GM19455 (cell line): ENCODE measurements at regions not wholly inside any gene's neighbourhood (a gene's known extent, or its start where the extent isn't known, plus 50 kb on each side); places are given as distances from the start of the nearest gene placed in this dataset.

Experiments
- ATAC-seq: cut with Tn5 transposase; IDR thresholded peaks from one replicate; pipeline ENCODE4 v1.9.1; 2021; ENCODE audit not compliant: unreplicated experiment

DNA sequence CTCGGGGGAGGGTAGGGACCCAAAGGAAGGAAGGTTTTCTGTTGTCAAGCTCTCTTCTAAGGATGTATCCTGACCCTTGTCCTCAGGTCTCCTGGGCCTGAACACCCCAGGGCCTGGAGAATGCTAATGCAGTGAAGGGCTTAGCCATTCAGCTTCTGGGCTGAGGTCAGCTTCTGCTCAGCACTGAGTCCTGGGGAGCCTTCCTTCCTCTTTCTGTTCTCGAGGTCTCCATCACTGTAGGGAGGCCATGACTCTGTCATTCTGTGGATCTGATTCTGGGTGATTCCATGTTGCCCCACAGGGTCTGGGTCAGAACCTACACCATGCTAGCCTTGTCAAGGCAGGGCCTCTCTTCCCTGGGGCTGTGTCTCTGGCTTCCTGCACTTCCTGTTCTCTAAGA, 712.7 kb downstream of the DHX35 start:
- no peak for ATAC-seq

DNA sequence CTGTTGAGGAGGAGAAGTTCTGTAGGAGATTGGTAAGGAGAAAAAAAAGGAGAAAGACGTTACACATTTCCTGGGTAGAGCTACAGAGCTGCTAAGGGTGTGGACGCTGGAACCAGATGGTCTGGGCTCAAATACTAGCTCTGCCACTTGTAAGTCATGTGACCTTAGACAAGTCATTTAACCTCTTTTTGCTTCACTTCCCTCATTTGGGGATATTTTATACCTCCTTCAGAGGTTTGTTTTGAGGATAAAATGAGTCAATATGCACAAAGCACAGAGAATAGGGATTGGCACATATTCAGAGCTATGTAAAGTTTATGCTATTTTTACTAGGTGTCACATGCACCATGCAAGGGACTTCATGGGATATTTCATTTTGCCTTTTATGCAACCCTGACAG, 708.8 kb downstream of the DHX35 start:
- ATAC-seq: no peak

DNA sequence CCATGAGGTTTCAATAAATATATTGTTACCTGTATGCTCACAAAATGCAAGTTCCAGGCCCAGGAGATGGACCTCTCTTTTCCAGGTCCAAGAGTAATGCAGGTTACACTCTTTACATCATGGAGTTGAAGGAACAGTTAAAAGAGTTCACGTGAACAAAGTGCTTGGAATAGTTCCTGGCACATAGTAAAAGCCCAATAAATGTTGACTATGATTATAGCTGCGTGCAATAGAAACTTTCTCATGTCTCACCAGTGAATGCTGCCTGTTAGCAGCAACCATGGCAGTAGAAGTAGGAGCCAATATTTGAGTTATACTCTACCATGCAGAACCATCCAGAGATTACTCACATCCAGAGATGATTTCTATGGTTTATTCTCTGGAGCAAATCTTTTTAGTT, 707.5 kb downstream of the DHX35 start:
- no peak for ATAC-seq

DNA sequence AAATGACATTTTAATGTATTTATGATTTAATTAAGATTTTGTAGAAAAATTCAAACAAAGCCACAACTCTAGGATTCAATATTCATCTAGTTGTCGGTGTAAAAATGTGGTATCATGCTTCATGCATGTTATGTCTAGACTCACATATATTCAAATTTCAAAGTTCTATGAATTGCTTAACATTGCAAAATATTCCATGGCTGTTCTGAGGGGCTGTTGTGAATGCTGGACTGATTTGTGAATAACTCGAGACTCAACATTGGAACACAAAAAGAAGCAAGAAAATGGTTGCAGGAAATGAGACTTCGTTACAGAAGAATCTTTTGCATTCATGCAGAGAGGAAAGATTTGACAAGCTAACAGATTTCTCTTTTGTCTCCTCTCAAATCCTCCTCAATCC, 705.9 kb downstream of the DHX35 start:
- ATAC-seq: no peak

DNA sequence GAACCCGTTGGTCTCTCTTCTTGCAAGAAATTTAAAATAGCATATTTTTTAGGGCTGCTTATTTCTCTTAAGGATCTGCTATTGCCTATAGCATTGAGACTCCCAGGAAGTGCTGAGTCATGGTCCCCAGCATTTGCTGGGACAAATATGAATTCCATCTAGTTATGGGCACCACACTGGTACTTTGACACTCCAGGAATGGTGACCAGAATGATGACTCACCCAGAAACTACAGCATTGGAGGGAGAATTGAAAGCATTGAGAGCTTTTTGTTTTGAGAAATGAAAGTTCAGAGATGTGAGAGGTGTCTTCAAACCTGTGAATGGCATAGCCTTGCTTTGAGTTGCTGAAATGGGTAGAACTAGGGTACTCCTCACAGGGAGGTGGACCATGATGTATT, 699.7 kb downstream of the DHX35 start:
- ATAC-seq: no peak

DNA sequence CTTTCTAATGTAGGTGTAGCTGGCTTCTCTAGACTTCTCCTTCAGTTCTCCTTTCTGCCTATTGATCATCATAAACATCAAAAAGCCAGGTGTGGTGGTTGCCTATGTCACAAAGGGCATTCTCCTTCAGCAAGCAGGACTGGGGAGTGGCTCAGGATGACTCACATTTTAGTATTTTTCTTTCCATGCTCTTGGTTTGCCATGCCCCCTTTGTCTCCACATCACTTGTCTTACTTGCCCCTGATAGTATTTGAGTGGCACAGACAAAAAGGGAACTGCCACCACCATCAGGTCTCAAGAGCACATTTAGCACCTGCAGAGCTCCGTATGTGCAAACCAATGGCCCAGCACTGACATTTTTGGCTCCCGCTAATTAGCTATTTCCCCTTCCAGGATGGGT, 698.8 kb downstream of the DHX35 start:
- ATAC-seq: no peak

DNA sequence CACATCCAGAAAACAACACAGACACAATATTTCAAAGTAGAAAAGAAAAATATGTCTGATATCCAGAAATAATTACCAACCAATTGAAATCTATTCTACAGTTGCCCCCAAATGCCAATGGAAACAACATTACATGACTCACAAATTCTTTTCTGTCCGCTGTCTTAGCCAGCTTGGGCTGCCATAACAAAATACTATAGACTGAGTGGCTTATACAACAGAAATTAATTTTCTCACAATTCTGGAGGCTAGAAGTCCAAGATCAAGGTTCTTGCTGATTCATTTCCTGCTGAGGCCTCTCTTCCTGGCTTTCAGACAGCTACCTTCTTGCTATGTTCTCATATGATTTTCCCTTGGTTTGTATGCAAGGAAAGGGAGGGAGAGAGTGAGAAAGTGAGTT, 698.1 kb downstream of the DHX35 start:
- ATAC-seq: no peak

DNA sequence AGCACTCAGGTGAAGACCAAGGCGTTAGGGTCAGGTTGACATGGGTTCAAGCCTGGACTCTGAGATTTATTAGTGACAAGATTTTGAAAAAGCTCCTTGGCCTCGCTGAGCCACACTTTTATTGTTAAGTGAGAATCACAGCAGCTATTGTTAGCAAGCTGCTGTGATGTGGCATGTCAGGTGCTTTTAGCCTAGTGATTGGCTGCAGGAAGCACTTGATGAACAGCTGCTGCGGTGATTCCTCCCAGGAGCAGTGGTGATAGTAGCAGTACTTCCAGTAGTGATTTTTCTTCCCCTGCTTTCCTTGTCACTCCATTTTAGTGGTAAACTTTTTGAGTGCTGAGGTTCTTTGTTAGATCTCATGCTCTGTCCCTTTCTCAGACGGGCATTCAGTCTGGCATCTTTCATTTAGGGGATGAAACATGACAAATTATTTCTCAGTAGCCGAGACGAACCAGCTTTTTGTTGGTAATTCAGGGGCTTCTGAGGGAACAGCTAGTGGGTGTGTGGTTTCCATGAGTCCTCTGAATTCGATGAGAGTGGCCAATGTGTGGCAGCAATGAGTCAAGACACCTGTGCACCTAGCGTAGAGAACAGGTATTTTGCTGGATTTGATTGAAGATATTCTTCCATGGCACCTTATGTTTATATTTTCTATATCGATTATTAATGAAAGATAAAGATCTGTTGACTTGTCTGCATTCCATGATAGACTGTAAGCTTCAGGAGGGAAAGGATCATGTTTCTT, 696.7 kb downstream of the DHX35 start:
- no peak for ATAC-seq

DNA sequence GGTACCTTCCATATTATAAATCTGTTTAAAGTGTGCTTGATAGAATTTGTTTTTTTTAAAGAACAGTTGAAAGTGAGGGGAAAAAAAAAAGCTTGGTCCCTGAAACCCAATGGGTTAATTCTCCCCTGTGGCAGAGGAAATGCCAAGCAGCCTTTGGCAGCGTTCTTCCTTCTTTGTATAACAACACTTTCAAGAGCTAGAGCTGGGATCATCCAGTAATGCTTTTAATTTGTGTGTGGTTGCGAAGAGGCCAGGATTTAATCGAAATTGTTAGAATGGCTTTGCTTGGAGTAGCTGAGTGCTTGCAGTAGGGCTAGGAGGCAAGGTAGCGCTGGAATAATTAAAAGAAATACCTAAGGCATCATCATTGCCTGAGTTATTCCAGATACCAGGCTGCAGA, 692.0 kb downstream of the DHX35 start:
- ATAC-seq: no peak

DNA sequence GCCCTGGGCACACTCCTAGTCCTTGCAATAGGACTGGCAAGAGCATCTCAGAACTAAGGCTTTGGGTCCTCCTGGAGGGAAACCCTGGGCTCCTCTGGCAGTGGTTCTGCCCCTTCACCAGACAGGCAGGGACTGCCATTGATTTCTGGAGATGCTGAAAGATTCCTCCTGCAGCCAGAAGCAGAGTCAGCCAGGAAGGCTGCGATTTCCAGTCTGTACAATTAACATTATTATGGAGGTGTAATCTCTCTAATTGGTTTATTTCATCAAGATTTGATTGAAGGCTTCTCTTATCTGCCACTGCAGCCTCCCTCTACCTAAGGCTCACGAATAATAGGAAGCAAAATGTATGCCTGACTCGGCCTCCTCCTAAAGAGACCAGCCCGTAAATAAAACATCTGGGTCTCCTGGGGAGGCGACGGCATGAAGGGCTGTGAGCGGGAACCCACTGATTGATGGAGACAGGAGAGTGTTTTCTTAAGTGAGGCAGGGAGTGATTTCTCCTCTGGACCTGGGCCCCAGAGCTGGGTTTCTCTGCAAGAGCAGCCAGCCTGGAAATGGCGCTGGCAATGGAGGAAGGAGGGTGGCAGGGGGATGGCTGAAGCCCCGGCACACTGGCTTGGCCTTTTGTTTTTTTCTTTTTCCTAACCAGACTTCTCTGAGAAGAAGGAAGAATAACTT, 689.6 kb downstream of the DHX35 start:
- ATAC-seq: no peak

DNA sequence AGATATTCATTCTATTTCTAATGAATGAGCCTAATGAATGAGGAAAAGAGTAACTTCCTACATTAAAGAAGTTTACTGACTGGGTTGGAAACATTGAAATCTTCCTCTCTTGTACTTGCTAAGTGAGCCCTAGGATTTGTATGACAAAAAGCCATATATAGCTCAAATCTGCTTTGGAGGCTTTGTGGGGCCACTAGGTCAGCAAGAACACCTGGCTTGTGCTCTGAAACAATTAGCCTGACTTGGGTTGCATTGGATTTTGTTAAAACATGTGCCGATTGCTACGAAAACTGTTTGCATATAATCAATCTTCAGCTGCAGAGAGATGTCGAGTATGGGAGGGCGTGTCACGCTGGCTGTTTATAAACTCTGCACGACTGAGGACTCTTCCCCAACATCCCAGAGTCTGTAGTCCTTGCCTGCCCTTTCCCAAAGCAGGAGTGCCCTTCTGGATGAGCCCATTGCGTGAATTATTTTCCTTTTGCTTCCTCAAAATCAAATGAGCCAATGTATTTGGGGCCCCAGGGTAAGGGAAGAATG, 684.8 kb downstream of the DHX35 start:
- ATAC-seq: no peak

DNA sequence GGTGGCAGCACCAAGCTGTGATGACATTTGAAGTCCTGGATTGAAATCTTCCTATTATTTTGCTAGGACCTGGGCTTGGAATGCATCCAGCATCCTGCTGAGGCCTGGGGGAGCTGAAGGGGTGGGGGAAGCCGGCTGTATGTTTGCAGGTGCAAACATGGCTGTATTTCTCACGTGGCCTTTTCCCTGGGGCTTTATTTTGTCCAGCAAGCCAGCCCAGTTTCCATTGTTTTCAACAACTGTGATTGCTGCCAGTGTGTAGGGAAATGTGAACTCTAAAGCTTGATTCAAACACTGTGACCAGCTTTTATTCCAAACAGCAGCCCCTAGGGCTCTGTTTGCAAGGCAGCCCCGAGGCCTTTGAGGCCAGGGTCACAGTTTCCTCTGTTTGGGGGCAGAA, 683.0 kb downstream of the DHX35 start:
- no peak for ATAC-seq

DNA sequence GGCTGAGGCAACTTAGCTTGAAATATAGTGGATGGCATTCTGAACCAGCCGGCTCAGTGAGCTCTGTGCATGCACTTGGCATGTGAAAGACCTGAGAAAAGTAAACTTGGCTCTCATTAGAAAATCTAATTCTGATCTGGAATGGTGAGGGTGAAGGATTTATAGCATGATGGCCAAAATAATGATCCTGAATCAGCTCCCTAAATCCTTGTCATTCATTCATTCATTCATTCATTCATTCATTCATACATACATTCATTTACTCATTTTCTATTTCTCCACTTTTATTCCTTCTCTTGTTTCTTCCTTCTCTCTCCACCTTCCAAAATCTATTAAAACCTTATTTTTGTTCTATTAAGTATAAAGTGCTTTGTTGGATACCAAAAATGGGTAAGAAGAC, 681.1 kb downstream of the DHX35 start:
- ATAC-seq: no peak

DNA sequence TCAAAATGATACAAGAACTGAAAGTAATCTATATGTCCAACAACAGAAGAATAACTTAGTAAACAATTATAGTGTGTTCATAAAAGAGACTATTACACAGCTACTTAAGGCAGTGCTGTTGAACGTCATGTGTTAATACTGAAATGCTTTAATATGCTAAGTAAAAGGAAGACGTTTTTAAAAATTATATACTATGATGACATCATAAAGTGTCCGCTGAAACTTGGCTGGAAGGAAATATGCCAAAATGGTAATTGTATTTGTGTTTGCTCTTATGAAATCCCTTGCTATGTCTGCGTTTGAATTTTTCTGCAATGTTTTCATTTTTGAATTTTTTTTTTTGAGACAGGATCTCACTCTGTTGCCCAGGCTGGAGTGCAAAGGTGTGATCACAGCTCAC, 679.3 kb downstream of the DHX35 start:
- no peak for ATAC-seq

DNA sequence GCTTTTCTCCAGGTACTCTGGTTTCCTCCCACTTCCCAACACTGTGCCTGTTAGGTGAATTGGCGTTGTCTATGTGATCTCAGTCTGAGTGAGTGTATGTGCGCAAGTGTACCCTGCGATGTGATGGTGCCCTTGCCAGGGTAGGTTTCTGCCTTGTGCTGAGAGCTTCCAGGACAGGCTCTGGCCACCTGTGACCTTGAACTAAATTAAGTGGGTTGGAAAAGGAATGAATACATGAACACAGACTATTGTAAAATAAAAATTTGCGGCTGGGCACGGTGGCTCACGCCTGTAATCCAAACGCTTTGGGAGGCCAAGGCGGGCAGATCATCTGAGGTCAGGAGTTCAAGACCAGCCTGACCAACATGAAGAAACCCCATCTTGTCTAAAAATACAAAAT, 678.0 kb downstream of the DHX35 start:
- no peak for ATAC-seq

DNA sequence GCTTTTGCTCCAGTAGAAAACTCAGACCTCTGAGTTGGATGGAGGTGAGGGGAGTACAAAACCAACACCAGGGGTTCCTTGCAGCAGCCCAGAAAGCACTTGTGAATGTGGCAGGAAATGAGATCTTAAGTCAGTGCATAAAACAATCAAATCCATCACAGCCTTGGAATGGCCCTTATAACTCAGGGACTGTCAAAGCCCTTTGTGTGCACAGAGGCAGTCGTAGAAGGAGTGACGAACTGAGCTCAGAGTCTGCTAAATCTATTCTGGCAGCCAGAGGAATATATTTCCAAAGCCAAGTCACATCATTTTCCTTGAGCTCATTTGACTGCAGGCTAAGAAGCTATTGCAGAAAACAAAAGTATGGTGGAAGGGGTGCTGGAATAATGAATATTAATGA, 676.6 kb downstream of the DHX35 start:
- no peak for ATAC-seq

DNA sequence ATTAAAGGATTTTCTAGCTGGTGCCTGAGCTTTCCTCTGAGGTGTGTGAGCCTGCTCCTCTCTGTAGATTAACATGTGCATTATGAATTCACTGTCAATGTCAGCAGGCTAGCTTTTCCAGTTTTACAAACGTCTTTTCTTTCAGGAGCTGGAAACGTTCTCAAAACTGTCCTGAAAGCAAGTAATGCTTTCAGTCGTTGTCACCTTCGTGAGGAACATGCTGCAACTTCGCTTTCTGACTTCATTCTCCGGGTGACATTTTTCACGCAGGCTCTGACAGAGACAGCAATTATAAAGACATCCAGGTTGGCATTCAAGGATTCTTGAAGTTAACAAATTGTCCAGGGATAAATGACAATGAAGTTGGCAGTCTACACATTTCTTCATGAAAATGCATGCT, 671.5 kb downstream of the DHX35 start:
- no peak for ATAC-seq

DNA sequence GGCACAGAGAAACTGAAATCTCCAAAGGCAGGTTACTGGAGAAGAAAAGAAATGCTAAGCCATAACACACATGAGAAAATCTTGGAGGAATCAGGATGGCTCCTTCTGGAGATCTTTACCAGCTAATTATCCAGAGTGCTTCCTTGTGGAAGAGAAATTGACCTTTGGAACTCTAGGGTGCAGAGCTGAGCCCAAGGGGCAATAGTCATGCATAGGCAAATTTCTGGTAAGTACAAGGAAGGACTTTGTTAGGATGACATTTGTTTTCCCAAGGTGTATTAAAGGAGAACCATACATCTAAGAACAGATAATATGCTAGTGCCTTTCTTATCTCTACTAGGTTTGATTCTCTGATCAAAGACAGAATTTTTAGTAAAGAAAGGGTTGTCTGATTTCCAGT, 670.6 kb downstream of the DHX35 start:
- no peak for ATAC-seq

DNA sequence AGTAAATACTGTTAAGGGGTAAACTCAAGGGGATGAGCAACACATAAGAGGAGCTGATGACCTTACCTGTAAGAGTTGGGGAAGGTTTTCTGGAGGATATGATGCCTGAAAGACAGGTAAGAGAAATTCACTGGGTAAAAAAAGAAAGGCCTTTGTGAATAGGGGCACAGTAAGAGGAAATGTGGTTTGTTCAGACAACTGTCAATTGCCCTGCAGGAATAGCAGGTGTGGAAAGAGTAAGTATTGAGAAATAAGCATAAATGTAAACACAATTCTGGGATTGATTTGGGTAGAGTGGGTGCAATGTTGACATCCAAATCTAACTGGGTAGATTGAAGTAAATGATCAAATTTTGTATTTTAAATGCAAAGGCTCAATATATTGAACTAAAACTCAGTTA, 670.0 kb downstream of the DHX35 start:
- ATAC-seq: no peak

DNA sequence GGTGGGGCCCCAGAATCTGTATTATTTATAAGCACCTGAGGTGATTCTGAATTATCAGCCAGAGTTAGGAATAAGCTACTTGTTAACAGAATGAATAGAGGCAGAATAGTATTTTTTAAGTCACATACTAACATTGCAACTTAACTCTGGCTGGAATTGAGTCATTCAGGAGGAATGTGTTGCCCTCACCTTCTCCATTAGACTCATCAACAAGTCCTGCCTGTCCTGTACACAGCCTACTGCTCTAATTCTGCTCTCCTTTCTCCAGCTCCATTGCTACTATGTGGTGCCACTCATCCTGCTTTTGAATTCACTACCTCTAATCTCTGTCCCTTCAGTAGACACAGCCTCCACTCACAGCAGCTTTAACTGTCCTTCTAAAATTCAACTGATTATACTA, 669.4 kb downstream of the DHX35 start:
- ATAC-seq: no peak

DNA sequence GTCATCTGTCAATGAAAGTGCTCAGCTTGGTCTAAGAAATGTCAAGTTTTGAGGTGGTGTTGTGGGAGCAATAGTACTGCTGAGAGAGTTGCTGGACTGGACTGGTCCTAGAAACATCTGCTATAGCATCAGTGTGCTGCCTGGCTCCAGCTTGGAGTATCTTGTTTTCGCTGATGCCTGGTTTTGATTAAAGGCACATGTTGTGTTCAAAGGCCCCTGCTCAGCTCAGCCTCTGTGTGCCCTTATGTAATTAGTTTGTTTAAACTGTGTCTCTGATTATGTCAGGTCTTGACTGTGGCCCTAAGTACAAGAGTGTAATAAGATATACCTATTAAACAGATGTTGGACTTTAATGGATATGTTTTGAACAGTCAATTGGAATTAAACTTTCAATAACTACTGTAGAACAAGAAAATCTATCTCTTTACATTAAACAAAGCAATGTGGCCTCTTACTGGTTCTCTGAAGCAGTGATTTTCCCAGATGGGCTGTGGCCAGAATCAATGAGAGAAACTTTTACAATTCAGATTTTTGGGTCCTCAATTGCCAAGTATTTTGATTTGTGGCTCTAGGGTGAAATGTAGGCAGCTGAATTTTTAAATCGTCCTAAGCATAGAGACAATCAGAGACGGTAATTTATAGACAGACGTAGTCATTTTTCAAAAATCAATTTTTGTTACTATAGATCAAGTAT, 668.2 kb downstream of the DHX35 start:
- ATAC-seq: no peak

DNA sequence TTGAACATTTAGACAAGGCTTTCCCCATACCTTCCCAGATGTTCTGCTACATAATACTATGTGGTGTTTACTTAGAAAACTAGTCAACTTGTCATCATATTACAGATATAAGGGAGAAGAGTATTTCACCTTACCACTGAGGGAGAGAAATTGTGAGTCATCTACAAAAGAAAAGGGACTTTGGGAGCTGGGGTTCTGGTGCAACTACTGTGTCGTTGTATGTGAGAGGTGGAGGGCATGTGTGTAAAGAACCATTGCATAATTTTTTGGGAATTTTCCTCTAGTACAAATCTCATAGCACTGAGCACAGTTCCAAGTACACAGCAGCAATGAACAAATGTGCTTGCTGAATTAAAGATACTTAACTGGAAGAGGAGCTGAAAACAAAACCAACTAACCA, 665.6 kb downstream of the DHX35 start:
- ATAC-seq: no peak
